H9 (cell line): ENCODE measurements at regions not wholly inside any gene's neighbourhood (a gene's known extent, or its start where the extent isn't known, plus 50 kb on each side); places are given as distances from the start of the nearest gene placed in this dataset.

Source experiments
- DNase-seq: peaks from one replicate; pipeline ENCODE4 v3.0.0-alpha.2; 2017
- H2AFZ ChIP-seq: one replicate; pipeline ENCODE4 v1.6.1; 2013; ENCODE audit warnings: mild to moderate bottlenecking, low read length, control low read depth, moderate library complexity
- H2AK5ac ChIP-seq: 2 replicates; pipeline ENCODE4 v1.6.1; 2013; ENCODE audit warnings: low read length, control low read depth, mixed read lengths; ENCODE audit not compliant: insufficient read length
- H2BK120ac ChIP-seq: one replicate; pipeline ENCODE4 v1.6.1; 2013; ENCODE audit warnings: low read depth, mild to moderate bottlenecking, low read length, control low read depth, inconsistent platforms; ENCODE audit not compliant: poor library complexity, severe bottlenecking
- H2BK12ac ChIP-seq: 2 replicates; pipeline ENCODE4 v1.6.1; 2013; ENCODE audit warnings: low read length, control low read depth, mixed read lengths, low read depth; ENCODE audit not compliant: insufficient read length
- H2BK15ac ChIP-seq: 2 replicates; pipeline ENCODE4 v1.6.1; 2013; ENCODE audit warnings: low read depth, low read length, control low read depth
- H2BK20ac ChIP-seq: one replicate; pipeline ENCODE4 v1.6.1; 2013; ENCODE audit warnings: low read depth, mild to moderate bottlenecking, low read length, control low read depth, inconsistent platforms; ENCODE audit not compliant: poor library complexity, severe bottlenecking
- H2BK5ac ChIP-seq: 2 replicates; pipeline ENCODE4 v1.6.1; 2013; ENCODE audit warnings: low read length, control low read depth, mixed read lengths; ENCODE audit not compliant: insufficient read length
- H3K14ac ChIP-seq: 2 replicates; pipeline ENCODE4 v1.6.1; 2013; ENCODE audit warnings: low read length, control low read depth; ENCODE audit not compliant: insufficient read depth
- H3K18ac ChIP-seq: 2 replicates; pipeline ENCODE4 v1.6.1; 2013; ENCODE audit warnings: low read depth, mild to moderate bottlenecking, mixed read lengths, low read length, control low read depth; ENCODE audit not compliant: insufficient read length
- H3K23ac ChIP-seq: 2 replicates; pipeline ENCODE4 v1.6.1; 2013; ENCODE audit warnings: low read length, control low read depth, mixed read lengths, low read depth; ENCODE audit not compliant: insufficient read length
- H3K23me2 ChIP-seq: 2 replicates; pipeline ENCODE4 v1.6.1; 2013; ENCODE audit warnings: low read depth, mild to moderate bottlenecking, mixed read lengths, low read length, control low read depth; ENCODE audit not compliant: insufficient read length, poor library complexity, severe bottlenecking
- H3K27ac ChIP-seq: 2 replicates; pipeline ENCODE4 v1.5.1; 2013; ENCODE audit warnings: low read length, control low read depth, mixed read lengths, low read depth; ENCODE audit not compliant: insufficient read length
- H3K27me3 ChIP-seq: 2 replicates; pipeline ENCODE4 v1.6.1; 2013; ENCODE audit warnings: low read length, control low read depth, inconsistent platforms; ENCODE audit not compliant: insufficient read depth
- H3K4ac ChIP-seq: 2 replicates; pipeline ENCODE4 v1.6.1; 2013; ENCODE audit warnings: low read depth, mild to moderate bottlenecking, control low read depth, inconsistent platforms, low read length, moderate library complexity
- H3K4me1 ChIP-seq: 2 replicates; pipeline ENCODE4 v1.6.1; 2013; ENCODE audit warnings: low read length, control low read depth, inconsistent platforms; ENCODE audit not compliant: insufficient read depth
- H3K4me2 ChIP-seq: 2 replicates; pipeline ENCODE4 v1.6.1; 2013; ENCODE audit warnings: low read length, control low read depth, mixed read lengths; ENCODE audit not compliant: insufficient read length, insufficient read depth
- H3K56ac ChIP-seq: 2 replicates; pipeline ENCODE4 v1.6.1; 2013; ENCODE audit warnings: low read depth, mild to moderate bottlenecking, mixed read lengths, low read length, control low read depth; ENCODE audit not compliant: insufficient read length
- H3K79me1 ChIP-seq: 2 replicates; pipeline ENCODE4 v1.6.1; 2013; ENCODE audit warnings: low read depth, mild to moderate bottlenecking, moderate library complexity, low read length, control low read depth, inconsistent platforms; ENCODE audit not compliant: insufficient read depth, poor library complexity, severe bottlenecking
- H3K79me2 ChIP-seq: 2 replicates; pipeline ENCODE4 v1.6.1; 2013; ENCODE audit warnings: low read length, control low read depth, inconsistent platforms; ENCODE audit not compliant: insufficient read depth
- H3K9ac ChIP-seq: 2 replicates; pipeline ENCODE4 v1.6.1; 2013; ENCODE audit warnings: low read length, control low read depth, mixed read lengths; ENCODE audit not compliant: insufficient read length; ENCODE audit errors: extremely low read depth
- H3K9me3 ChIP-seq: one replicate; pipeline ENCODE4 v1.6.1; 2013; ENCODE audit warnings: low read depth, low read length, inconsistent platforms; ENCODE audit not compliant: control insufficient read depth
- H3T11ph ChIP-seq: one replicate; pipeline ENCODE4 v1.6.1; 2013; ENCODE audit warnings: mild to moderate bottlenecking, low read length, control low read depth, inconsistent platforms
- H4K20me1 ChIP-seq: one replicate; pipeline ENCODE4 v1.6.1; 2013; ENCODE audit not compliant: control insufficient read depth, insufficient read length, insufficient read depth
- H4K5ac ChIP-seq: 2 replicates; pipeline ENCODE4 v1.6.1; 2013; ENCODE audit warnings: low read depth, mild to moderate bottlenecking, mixed read lengths, low read length, control low read depth; ENCODE audit not compliant: insufficient read length
- H4K8ac ChIP-seq: replicated peaks from 2 replicates; pipeline ENCODE4 v1.6.1; 2013; ENCODE audit warnings: low read length, control low read depth, mixed read lengths, low read depth; ENCODE audit not compliant: insufficient read length
- H4K91ac ChIP-seq: 2 replicates; pipeline ENCODE4 v1.6.1; 2013; ENCODE audit warnings: low read depth, mild to moderate bottlenecking, moderate library complexity, mixed read lengths, low read length, control low read depth; ENCODE audit not compliant: insufficient read length
- H3K27ac Mint-ChIP-seq, 3 experiments: 2 replicates in 2 of 3; 3 replicates in 1 of 3; pipeline ENCODE4 v1.8.0; 2020 to 2021; ENCODE audit warnings: mixed read lengths in 3 of 3, mild to moderate bottlenecking in 1 of 3, moderate library complexity in 1 of 3
- H3K27me3 Mint-ChIP-seq: 2 replicates; pipeline ENCODE4 v1.8.0; 2021; ENCODE audit warnings: low read depth, mild to moderate bottlenecking, moderate library complexity, mixed read lengths
- H3K36me3 Mint-ChIP-seq, 3 experiments: 2 replicates in 2 of 3; 3 replicates in 1 of 3; pipeline ENCODE4 v1.8.0; 2020 to 2021; ENCODE audit warnings: low read depth in 3 of 3, mixed read lengths in 3 of 3; ENCODE audit not compliant: insufficient read depth in 1 of 3
- H3K4me1 Mint-ChIP-seq, 2 experiments: 2 replicates each; pipeline ENCODE4 v1.8.0; 2020; ENCODE audit warnings: mixed read lengths in 2 of 2
- H3K4me3 Mint-ChIP-seq, 2 experiments: 2 replicates in 1 of 2; 3 replicates in 1 of 2; pipeline ENCODE4 v1.8.0; 2020 to 2021; ENCODE audit warnings: mild to moderate bottlenecking in 2 of 2, mixed read lengths in 2 of 2, moderate library complexity in 1 of 2
- H3K9me3 Mint-ChIP-seq, 2 experiments: 2 replicates in 1 of 2; 3 replicates in 1 of 2; pipeline ENCODE4 v1.8.0; 2020; ENCODE audit warnings: mild to moderate bottlenecking in 2 of 2, mixed read lengths in 2 of 2, moderate library complexity in 1 of 2
- WGBS: extraction: QIAGEN DNeasy Blood & Tissue Kit; methylation state at CpG from one replicate; pipeline ENCODE4 v1.1.7; 2013; ENCODE audit warnings: missing lambda C conversion rate, low lambda C conversion rate, mixed read lengths; ENCODE audit not compliant: insufficient read length; ENCODE audit errors: extremely low coverage; 5-methylcytosine and 5-hydroxymethylcytosine counted together
- TF ChIP-seq, protein P1 (sequence below): fragments of 200-600 bp; sonication (generic); conservative IDR thresholded peaks from 3 replicates; pipeline ENCODE4 v1.8.0; 2021; ENCODE audit warnings: antibody characterized with exemption, mild to moderate bottlenecking

DNA sequence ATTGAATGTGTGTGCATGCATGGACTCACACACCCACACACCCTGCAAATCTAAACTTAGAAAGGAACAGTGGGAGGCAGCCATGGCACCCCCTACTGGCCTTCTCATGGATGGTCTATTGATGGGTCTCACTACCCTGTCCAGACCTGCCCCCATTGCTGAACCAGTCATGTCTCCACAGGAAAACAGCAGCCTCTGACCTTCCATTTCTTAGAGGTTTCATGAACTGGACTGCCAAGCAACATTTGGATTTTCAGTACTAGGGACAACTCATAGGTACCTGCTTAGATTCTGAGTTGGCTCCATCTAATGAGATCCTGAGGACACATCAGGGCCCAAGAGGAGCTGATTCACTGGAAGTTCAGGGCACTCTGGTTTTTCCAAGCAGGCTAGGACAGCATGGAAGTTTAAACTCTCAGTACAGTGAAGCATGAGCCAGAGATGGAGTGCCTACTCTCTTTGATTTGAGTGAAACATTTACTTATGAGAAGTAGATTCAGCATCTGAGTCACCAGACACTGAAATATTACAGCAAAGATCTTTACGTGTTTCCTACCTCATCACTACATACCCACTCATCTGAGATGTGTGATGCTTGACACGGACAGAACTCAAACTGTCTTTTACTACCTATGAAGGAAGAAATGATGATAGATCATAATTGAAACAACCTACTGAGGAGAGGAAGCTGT, 98.9 kb upstream of the PLEKHG7 start:
- Mint-ChIP-seq H3K4me1 (peaks cover 5 to 6% of the 10 kb centered on the region in 2 experiments; a peak in 2 of 4 replicates), H3K27me3 (no peaks in the 10 kb centered on the region), H3K27ac (no peak overlapping the region), H3K4me3 (no peak overlapping the region), H3K36me3 (peaks cover 12 to 23% (median 12%) of the 10 kb centered on the region in 3 experiments), H3K9me3 (peaks cover 23 to 31% of the 10 kb centered on the region in 2 experiments)
- Histone ChIP-seq H3T11ph (no peak overlapping the region), H3K9me3 (peaks cover 10% of the 10 kb centered on the region), H3K4ac (no peak overlapping the region), H2BK5ac (no peak overlapping the region), H3K56ac (no peak overlapping the region), H2BK12ac (no peak overlapping the region), H3K4me2 (no peak overlapping the region), H4K5ac (no peak overlapping the region), H3K79me1 (no peaks in the 10 kb centered on the region), H2AK5ac (no peak overlapping the region), H3K4me1 (no peaks in the 10 kb centered on the region), H3K18ac (no peak overlapping the region), H3K79me2 (no peaks in the 10 kb centered on the region), H3K14ac (no peak overlapping the region), H3K23me2 (no peaks in the 10 kb centered on the region), H2AFZ (no peak overlapping the region), H2BK20ac (no peak overlapping the region), H3K27ac (no peak overlapping the region), H3K9ac (no peak overlapping the region), H3K23ac (no peak overlapping the region), H3K27me3 (no peaks in the 10 kb centered on the region), H2BK120ac (no peak overlapping the region), H2BK15ac (no peak overlapping the region), H4K91ac (no peak overlapping the region), H4K20me1 (no peaks in the 10 kb centered on the region), H4K8ac (no peak overlapping the region)
- TF ChIP-seq, protein P1, sequence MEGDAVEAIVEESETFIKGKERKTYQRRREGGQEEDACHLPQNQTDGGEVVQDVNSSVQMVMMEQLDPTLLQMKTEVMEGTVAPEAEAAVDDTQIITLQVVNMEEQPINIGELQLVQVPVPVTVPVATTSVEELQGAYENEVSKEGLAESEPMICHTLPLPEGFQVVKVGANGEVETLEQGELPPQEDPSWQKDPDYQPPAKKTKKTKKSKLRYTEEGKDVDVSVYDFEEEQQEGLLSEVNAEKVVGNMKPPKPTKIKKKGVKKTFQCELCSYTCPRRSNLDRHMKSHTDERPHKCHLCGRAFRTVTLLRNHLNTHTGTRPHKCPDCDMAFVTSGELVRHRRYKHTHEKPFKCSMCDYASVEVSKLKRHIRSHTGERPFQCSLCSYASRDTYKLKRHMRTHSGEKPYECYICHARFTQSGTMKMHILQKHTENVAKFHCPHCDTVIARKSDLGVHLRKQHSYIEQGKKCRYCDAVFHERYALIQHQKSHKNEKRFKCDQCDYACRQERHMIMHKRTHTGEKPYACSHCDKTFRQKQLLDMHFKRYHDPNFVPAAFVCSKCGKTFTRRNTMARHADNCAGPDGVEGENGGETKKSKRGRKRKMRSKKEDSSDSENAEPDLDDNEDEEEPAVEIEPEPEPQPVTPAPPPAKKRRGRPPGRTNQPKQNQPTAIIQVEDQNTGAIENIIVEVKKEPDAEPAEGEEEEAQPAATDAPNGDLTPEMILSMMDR = 0 out of 3 replicates have a peak, but pooled peaks have one; percentile 11
- no CpG with 5 or more reads among the region's 2 CpGs for WGBS
- DNase-seq = no peak
